ENCODE measurements at regions not wholly inside any gene's neighbourhood (a gene's known extent, or its start where the extent isn't known, plus 50 kb on each side); places are given as distances from the start of the nearest gene placed in this dataset.

DNA sequence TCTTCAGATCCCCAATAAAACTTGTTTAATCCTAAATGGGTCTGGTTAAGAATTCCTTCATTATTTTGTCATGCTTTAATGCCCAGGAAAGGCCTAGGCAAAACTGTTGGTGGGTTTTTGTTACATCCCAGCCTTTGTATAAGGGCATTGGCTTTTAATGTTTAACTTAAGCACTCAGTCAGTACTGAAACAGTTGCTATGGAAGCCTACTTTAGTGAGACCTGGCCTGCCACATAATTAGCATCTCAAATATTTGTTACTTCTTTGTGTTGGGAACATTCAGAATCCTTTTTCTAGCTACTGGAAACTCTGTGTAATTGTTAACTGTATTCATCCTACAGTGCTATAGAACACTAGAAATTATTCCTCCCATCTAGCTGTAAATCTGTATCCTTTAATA lies 369.6 kb upstream of the ATP10A start:
- TF ChIP-seq, protein P1, sequence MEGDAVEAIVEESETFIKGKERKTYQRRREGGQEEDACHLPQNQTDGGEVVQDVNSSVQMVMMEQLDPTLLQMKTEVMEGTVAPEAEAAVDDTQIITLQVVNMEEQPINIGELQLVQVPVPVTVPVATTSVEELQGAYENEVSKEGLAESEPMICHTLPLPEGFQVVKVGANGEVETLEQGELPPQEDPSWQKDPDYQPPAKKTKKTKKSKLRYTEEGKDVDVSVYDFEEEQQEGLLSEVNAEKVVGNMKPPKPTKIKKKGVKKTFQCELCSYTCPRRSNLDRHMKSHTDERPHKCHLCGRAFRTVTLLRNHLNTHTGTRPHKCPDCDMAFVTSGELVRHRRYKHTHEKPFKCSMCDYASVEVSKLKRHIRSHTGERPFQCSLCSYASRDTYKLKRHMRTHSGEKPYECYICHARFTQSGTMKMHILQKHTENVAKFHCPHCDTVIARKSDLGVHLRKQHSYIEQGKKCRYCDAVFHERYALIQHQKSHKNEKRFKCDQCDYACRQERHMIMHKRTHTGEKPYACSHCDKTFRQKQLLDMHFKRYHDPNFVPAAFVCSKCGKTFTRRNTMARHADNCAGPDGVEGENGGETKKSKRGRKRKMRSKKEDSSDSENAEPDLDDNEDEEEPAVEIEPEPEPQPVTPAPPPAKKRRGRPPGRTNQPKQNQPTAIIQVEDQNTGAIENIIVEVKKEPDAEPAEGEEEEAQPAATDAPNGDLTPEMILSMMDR (IDR thresholded peaks at IDR 0.05; ENCODE audit: insufficient read depth, low read depth, low read length) = no peak
- no peak for TF ChIP-seq EZH2 (IDR thresholded peaks at IDR 0.05; ENCODE audit: insufficient read depth, low read length)

All from astrocyte (in vitro differentiated cells and primary cell).